Mesenchymal stem cell (in vitro differentiated cells and primary cell): ENCODE measurements at regions not wholly inside any gene's neighbourhood (a gene's known extent, or its start where the extent isn't known, plus 50 kb on each side); places are given as distances from the start of the nearest gene placed in this dataset.

Experiments used
- DNase-seq: peaks from one replicate; pipeline ENCODE4 v3.0.0-alpha.2; 2013
- H2AFZ ChIP-seq: one replicate; pipeline ENCODE4 v1.6.1; 2013; ENCODE audit warnings: low read depth, mild to moderate bottlenecking, control low read depth, inconsistent platforms, low read length, moderate library complexity
- H2AK5ac ChIP-seq: 2 replicates; pipeline ENCODE4 v1.6.1; 2013; ENCODE audit warnings: low read length, moderate library complexity, mild to moderate bottlenecking, inconsistent platforms; ENCODE audit not compliant: severe bottlenecking
- H2BK120ac ChIP-seq: one replicate; pipeline ENCODE4 v1.6.1; 2013; ENCODE audit warnings: low read depth, mild to moderate bottlenecking, inconsistent platforms, low read length, moderate library complexity
- H2BK12ac ChIP-seq, 2 experiments: one replicate each; pipeline ENCODE4 v1.6.1; 2013; ENCODE audit warnings: inconsistent platforms in 2 of 2, low read length in 2 of 2, mild to moderate bottlenecking in 2 of 2, moderate library complexity in 2 of 2, control low read depth in 1 of 2
- H2BK15ac ChIP-seq: one replicate; pipeline ENCODE4 v1.6.1; 2013; ENCODE audit warnings: mild to moderate bottlenecking, low read depth, inconsistent platforms; ENCODE audit not compliant: poor library complexity, severe bottlenecking
- H2BK5ac ChIP-seq: 2 replicates; pipeline ENCODE4 v1.6.1; 2013; ENCODE audit warnings: low read depth, mild to moderate bottlenecking, low read length, control low read depth, inconsistent platforms; ENCODE audit not compliant: poor library complexity, severe bottlenecking
- H3K14ac ChIP-seq, 2 experiments: one replicate each; pipeline ENCODE4 v1.6.1; 2013; ENCODE audit warnings: inconsistent platforms in 2 of 2, low read length in 2 of 2, control low read depth in 1 of 2, mild to moderate bottlenecking in 1 of 2, moderate library complexity in 1 of 2
- H3K18ac ChIP-seq, 2 experiments: one replicate each; pipeline ENCODE4 v1.6.1; 2013; ENCODE audit warnings: inconsistent platforms in 2 of 2, low read length in 2 of 2, control low read depth in 1 of 2, low read depth in 1 of 2, mild to moderate bottlenecking in 1 of 2
- H3K23ac ChIP-seq, 2 experiments: one replicate each; pipeline ENCODE4 v1.6.1; 2013; ENCODE audit warnings: inconsistent platforms in 2 of 2, low read length in 2 of 2, mild to moderate bottlenecking in 2 of 2, moderate library complexity in 2 of 2, control low read depth in 1 of 2
- H3K27ac ChIP-seq: 2 replicates; pipeline ENCODE4 v1.5.1; 2013; ENCODE audit warnings: mild to moderate bottlenecking, moderate library complexity, low read length, control low read depth, inconsistent platforms; ENCODE audit not compliant: poor library complexity, severe bottlenecking
- H3K27me3 ChIP-seq, 2 experiments: 2 replicates each; pipeline versions ENCODE4 v1.6.1 to v1.7.0; 2013; ENCODE audit warnings: low read length in 2 of 2, mild to moderate bottlenecking in 2 of 2, moderate library complexity in 2 of 2, control low read depth in 1 of 2, inconsistent platforms in 1 of 2; ENCODE audit not compliant: control insufficient read depth in 1 of 2, insufficient read depth in 1 of 2
- H3K36me3 ChIP-seq, 2 experiments: 2 replicates each; pipeline versions ENCODE4 v1.6.1 to v1.7.0; 2013; ENCODE audit warnings: low read length in 2 of 2, control low read depth in 1 of 2, inconsistent platforms in 1 of 2, low read depth in 1 of 2, mild to moderate bottlenecking in 1 of 2; ENCODE audit not compliant: insufficient read depth in 2 of 2, control insufficient read depth in 1 of 2
- H3K4ac ChIP-seq, 2 experiments: one replicate each; pipeline ENCODE4 v1.6.1; 2013; ENCODE audit warnings: inconsistent platforms in 2 of 2, low read length in 2 of 2, mild to moderate bottlenecking in 2 of 2, moderate library complexity in 2 of 2, control low read depth in 1 of 2, low read depth in 1 of 2
- H3K4me1 ChIP-seq: 2 replicates; pipeline ENCODE4 v1.6.1; 2013; ENCODE audit warnings: low read depth, low read length, control low read depth; ENCODE audit not compliant: control insufficient read depth, insufficient read depth
- H3K4me2 ChIP-seq: 2 replicates; pipeline ENCODE4 v1.6.1; 2013; ENCODE audit warnings: low read length, mild to moderate bottlenecking, inconsistent platforms; ENCODE audit not compliant: poor library complexity, severe bottlenecking
- H3K4me3 ChIP-seq, 2 experiments: 2 replicates each; pipeline versions ENCODE4 v1.5.1 to v1.7.0; 2013; ENCODE audit warnings: low read length in 2 of 2, mild to moderate bottlenecking in 2 of 2, control low read depth in 1 of 2, low read depth in 1 of 2; ENCODE audit not compliant: insufficient read depth in 1 of 2
- H3K79me1 ChIP-seq: replicated peaks from 2 replicates; pipeline ENCODE4 v1.6.1; 2013; ENCODE audit warnings: mild to moderate bottlenecking, control low read depth, low read length, inconsistent platforms; ENCODE audit not compliant: poor library complexity, severe bottlenecking
- H3K9ac ChIP-seq: 2 replicates; pipeline ENCODE4 v1.7.0; 2013; ENCODE audit warnings: mild to moderate bottlenecking, low read length, moderate library complexity
- H3K9me3 ChIP-seq: 2 replicates; pipeline ENCODE4 v1.7.0; 2013; ENCODE audit warnings: mild to moderate bottlenecking, low read length; ENCODE audit not compliant: control insufficient read depth
- H4K8ac ChIP-seq: one replicate; pipeline ENCODE4 v1.6.1; 2013; ENCODE audit warnings: inconsistent platforms, mild to moderate bottlenecking, low read length, moderate library complexity
- H4K91ac ChIP-seq: one replicate; pipeline ENCODE4 v1.6.1; 2013; ENCODE audit warnings: mild to moderate bottlenecking, low read length, inconsistent platforms
- WGBS: methylation state at CpG from one replicate; pipeline ENCODE4 v1.1.7; 2013; ENCODE audit warnings: mixed read lengths; 5-methylcytosine and 5-hydroxymethylcytosine counted together

- Histone ChIP-seq H3K79me1 (no peaks in the 10 kb centered on the region), H3K4ac (no peak overlapping the region), H2BK15ac (no peak overlapping the region), H3K23ac (no peak overlapping the region), H3K18ac (no peak overlapping the region), H2AK5ac (no peak overlapping the region), H3K36me3 (no peaks in the 10 kb centered on the region), H3K14ac (no peak overlapping the region), H4K8ac (no peak overlapping the region), H4K91ac (no peak overlapping the region), H2BK120ac (no peak overlapping the region), H3K4me2 (no peak overlapping the region), H2AFZ (no peak overlapping the region), H3K4me3 (no peak overlapping the region), H3K4me1 (peaks cover 5% of the 10 kb centered on the region), H2BK5ac (no peak overlapping the region), H3K9ac (no peak overlapping the region), H2BK12ac (no peak overlapping the region), H3K27ac (no peak overlapping the region), H3K27me3 (no peaks in the 10 kb centered on the region), H3K9me3 (no peaks in the 10 kb centered on the region)
- no peak for DNase-seq
- 90% methylated on average over 3 of the region's 4 CpGs for WGBS
These were observed 100.9 kb upstream of the SEMA6A start for GRCh38 chr5:116675626-116675910.

- H3K9ac ChIP-seq = no peak overlapping the region
- H2BK15ac ChIP-seq = no peak overlapping the region
- no peak overlapping the region for H4K91ac ChIP-seq
- no peak overlapping the region for H2AK5ac ChIP-seq
- H3K4me1 ChIP-seq = peaks cover 5% of the 10 kb centered on the region
- H3K4me2 ChIP-seq = no peak overlapping the region
- H3K23ac ChIP-seq = no peak overlapping the region
- H2BK5ac ChIP-seq = no peak overlapping the region
- H3K4ac ChIP-seq = no peak overlapping the region
- no peaks in the 10 kb centered on the region for H3K79me1 ChIP-seq
- no peak overlapping the region for H3K27ac ChIP-seq
- no peaks in the 10 kb centered on the region for H3K27me3 ChIP-seq
- no peak overlapping the region for H4K8ac ChIP-seq
- no peak overlapping the region for H2AFZ ChIP-seq
- H3K4me3 ChIP-seq = no peak overlapping the region
- H3K36me3 ChIP-seq = no peaks in the 10 kb centered on the region
- no peaks in the 10 kb centered on the region for H3K9me3 ChIP-seq
- H2BK120ac ChIP-seq = no peak overlapping the region
- WGBS = 89% methylated on average over 4 of the region's 6 CpGs
- DNase-seq = no peak
- H3K14ac ChIP-seq = no peak overlapping the region
- no peak overlapping the region for H3K18ac ChIP-seq
- no peak overlapping the region for H2BK12ac ChIP-seq
These were observed 100.4 kb upstream of the SEMA6A start for GRCh38 chr5:116674881-116675625.

- H3K18ac ChIP-seq = no peak overlapping the region
- H4K8ac ChIP-seq = no peak overlapping the region
- H2AFZ ChIP-seq = no peak overlapping the region
- no peak overlapping the region for H3K27ac ChIP-seq
- no peak overlapping the region for H2BK5ac ChIP-seq
- H3K4me3 ChIP-seq = no peak overlapping the region
- no peak overlapping the region for H2BK12ac ChIP-seq
- no peak overlapping the region for H3K4ac ChIP-seq
- H3K9me3 ChIP-seq = no peaks in the 10 kb centered on the region
- peaks cover 5% of the 10 kb centered on the region for H3K4me1 ChIP-seq
- H3K27me3 ChIP-seq = no peaks in the 10 kb centered on the region
- H3K9ac ChIP-seq = no peak overlapping the region
- no peak for DNase-seq
- no peak overlapping the region for H4K91ac ChIP-seq
- H2BK15ac ChIP-seq = no peak overlapping the region
- no peak overlapping the region for H3K23ac ChIP-seq
- no peaks in the 10 kb centered on the region for H3K36me3 ChIP-seq
- H2BK120ac ChIP-seq = no peak overlapping the region
- H3K79me1 ChIP-seq = no peaks in the 10 kb centered on the region
- no peak overlapping the region for H3K14ac ChIP-seq
- H3K4me2 ChIP-seq = no peak overlapping the region
- no peak overlapping the region for H2AK5ac ChIP-seq
- 100% methylated on average over 2 of the region's 2 CpGs for WGBS
These were observed 98.8 kb upstream of the SEMA6A start for GRCh38 chr5:116673453-116673852.

- Histone ChIP-seq H3K4me1 (peaks cover 5% of the 10 kb centered on the region), H3K79me1 (no peaks in the 10 kb centered on the region), H3K9me3 (no peaks in the 10 kb centered on the region), H3K4me3 (no peak overlapping the region), H4K8ac (no peak overlapping the region), H3K36me3 (no peaks in the 10 kb centered on the region), H2BK12ac (no peak overlapping the region), H4K91ac (no peak overlapping the region), H3K14ac (no peak overlapping the region), H2BK120ac (no peak overlapping the region), H3K9ac (no peak overlapping the region), H3K18ac (no peak overlapping the region), H3K27ac (no peak overlapping the region), H3K27me3 (no peaks in the 10 kb centered on the region), H2AFZ (no peak overlapping the region), H2BK5ac (no peak overlapping the region), H2AK5ac (no peak overlapping the region), H3K4ac (no peak overlapping the region), H3K23ac (no peak overlapping the region), H2BK15ac (no peak overlapping the region), H3K4me2 (no peak overlapping the region)
- DNase-seq = no peak
These were observed 97.6 kb upstream of the SEMA6A start for GRCh38 chr5:116672203-116672602.
